ENCODE measurements at regions not wholly inside any gene's neighbourhood (a gene's known extent, or its start where the extent isn't known, plus 50 kb on each side); places are given as distances from the start of the nearest gene placed in this dataset.
"Not testable (repeated sequence)": the region's sequence is repeated elsewhere in the genome, so short reads cannot be mapped to it uniquely, and the experiment has no call there.

- no peak for DNase-seq (ENCODE audit: low spot score)
These were observed 414.0 kb upstream of the HS3ST1 start for GRCh38 chr4:11842620-11843263.

DNA sequence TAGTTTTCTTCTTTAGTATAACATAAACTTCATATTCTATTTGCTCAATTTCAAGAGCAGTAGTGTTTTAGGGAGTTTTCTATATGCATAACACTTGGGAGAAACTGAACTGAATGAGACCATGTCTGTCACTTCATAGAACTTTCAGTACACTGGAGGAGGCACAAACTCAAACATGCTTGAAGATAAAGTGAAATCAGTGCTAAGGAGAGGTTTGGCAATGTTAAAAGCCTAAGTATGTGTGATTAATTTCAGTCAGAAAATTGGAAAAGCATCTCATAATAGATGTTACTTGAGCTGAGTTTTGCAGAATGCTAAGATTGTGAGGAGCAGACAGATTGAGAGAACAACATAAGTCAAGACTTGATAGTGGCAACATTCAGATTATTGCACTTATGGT, 411.2 kb upstream of the HS3ST1 start:
- DNase-seq (ENCODE audit: low spot score), result no peak

DNA sequence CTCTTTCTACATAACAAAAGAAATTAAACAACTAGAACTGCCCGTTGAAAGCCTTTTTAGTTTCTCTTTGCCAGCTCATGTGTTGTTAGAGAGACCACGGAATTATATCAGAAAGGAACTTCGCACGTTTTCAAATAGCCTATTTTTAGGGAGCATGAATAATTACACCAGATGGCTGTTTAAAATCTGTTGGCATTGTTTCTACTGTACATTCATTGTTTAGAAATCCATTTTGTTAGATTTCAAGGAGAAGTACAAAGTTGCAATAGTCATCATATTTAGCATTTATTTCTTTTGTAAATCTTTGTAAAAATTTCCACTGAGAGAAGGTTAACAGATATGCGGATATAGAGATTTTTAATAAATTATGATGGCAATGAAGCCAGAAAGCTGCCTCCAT, 403.0 kb upstream of the HS3ST1 start:
- DNase-seq (ENCODE audit: low spot score), result no peak

DNA sequence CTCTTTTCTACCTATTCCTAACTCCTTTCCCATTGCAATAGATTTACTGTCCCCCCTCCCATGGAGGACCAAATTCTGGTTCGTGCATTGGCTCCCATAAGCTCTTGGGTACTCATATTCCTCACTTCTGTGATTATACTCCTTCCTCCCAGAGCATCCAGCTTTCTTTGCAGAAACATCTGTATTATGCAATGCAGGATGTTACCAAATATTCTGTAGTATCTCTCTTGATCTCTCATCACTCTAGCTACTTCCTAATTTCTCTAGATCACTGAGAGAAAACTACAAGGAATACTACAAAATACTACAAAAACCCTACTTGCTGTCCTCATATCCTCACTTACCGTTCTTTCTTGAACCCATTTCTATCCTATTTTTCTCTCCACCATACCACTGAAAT, 395.9 kb upstream of the HS3ST1 start:
- DNase-seq (ENCODE audit: low spot score), result no peak

DNA sequence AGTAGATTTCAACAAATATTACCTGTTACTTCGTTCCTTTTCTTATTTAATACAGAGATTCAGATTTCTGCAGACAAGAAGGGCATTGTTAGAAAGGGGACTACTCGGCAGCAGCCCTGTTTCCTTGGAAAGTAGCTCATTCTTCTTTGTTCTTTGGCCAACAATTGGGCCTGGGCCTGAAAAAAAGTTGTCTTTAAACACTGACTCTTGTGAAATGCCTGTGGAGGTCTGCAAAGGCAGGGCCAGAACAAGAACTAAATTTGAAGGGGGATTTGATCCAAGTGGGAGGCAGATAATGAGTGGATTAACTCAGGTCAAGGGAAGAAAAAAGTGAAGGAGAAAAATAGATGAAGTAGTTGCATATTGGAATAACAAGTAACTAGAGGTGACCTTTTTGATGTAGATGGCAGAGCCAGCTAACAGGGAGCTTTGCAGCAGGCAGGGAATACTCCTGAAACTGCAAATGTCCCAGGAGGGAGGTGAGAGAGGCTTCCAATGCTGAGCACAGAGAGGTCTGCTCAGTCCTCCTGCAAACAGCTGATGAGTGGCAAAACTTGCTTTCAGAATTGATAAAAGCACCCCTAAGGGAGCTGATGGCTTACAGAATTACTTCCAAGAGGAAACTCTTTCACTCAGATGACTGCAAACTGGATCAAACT, 393.2 kb upstream of the HS3ST1 start:
- no peak for DNase-seq (ENCODE audit: low spot score)

GRCh38 chr4:11817088-11817487, 388.4 kb upstream of the HS3ST1 start:
- DNase-seq (ENCODE audit: low spot score), result no peak

- DNase-seq (ENCODE audit: low spot score), result no peak
These were observed 386.1 kb upstream of the HS3ST1 start for GRCh38 chr4:11814758-11815157.

- DNase-seq (ENCODE audit: low spot score), result no peak
These were observed 385.3 kb upstream of the HS3ST1 start for GRCh38 chr4:11813951-11814446.

DNA sequence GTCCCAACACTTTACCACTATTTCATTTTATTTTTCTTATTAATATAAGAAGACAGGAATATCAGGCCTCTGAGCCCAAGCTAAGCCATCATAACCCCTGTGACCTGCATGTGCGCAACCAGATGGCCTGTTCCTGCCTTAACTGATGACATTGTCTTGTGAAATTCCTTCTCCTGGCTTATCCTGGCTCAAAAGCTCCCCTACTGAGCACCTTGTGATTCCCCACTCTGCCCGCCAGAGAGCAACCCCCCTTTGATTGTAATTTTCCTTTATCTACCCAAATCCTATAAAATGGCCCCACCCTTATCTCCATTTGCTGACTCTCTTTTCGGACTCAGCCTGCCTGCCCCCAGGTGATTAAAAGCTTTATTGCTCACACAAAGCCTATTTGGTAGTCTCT, 382.8 kb upstream of the HS3ST1 start:
- not testable (repeated sequence) for DNase-seq (ENCODE audit: low spot score)

DNA sequence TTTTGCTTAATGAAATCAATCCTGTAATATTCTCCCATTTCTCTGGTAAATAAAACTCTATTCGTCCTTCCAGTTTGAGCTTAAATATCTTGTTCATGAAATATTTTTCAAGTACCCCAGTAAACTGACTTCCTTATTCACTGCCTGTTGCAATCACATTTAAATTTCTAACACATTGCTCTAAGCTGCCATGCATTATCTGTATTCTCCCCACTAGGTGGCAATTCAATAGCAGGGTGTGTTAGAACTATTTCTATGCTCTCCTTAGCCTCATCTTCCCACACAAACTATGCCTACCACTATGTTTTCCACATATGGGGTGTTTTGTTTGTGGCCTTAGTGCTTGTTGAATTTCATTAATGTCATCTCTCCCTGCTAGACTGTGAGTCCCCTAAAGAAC, 377.1 kb upstream of the HS3ST1 start:
- DNase-seq (ENCODE audit: low spot score), result no peak

GRCh38 chr4:11801466-11802446, 373.1 kb upstream of the HS3ST1 start:
- DNase-seq (ENCODE audit: low spot score), result no peak

- no peak for DNase-seq (ENCODE audit: low spot score)
These were observed 370.5 kb upstream of the HS3ST1 start for GRCh38 chr4:11799196-11799595.

- no peak for DNase-seq (ENCODE audit: low spot score)
These were observed 363.1 kb upstream of the HS3ST1 start for GRCh38 chr4:11791797-11792196.

DNA sequence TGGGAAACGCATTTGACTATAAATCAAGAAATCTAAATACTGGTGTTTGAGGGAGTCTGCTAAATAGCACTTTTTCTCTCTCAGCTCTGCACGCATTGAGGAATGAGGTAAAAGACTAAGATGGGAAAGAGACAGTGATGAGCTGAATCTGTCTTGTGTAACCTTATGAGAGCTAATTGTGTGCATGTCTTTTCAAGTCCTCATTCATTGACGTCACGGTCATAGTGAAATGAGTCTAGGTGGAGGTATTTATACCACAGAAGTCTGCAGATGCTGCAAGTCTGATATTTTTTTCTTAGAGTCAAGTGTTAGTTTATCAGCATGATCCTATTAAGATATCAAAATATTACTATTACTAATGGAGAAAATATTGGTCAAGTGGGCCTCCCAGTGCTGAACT, 361.5 kb upstream of the HS3ST1 start:
- DNase-seq (ENCODE audit: low spot score), result no peak

- no peak for DNase-seq (ENCODE audit: low spot score)
These were observed 354.9 kb upstream of the HS3ST1 start for GRCh38 chr4:11783588-11783987.

- no peak for DNase-seq (ENCODE audit: low spot score)
These were observed 354.2 kb upstream of the HS3ST1 start for GRCh38 chr4:11782859-11783258.

- no peak for DNase-seq (ENCODE audit: low spot score)
These were observed 348.8 kb upstream of the HS3ST1 start for GRCh38 chr4:11777447-11777846.

- DNase-seq (ENCODE audit: low spot score), result no peak
These were observed 345.7 kb upstream of the HS3ST1 start for GRCh38 chr4:11774346-11774745.

DNA sequence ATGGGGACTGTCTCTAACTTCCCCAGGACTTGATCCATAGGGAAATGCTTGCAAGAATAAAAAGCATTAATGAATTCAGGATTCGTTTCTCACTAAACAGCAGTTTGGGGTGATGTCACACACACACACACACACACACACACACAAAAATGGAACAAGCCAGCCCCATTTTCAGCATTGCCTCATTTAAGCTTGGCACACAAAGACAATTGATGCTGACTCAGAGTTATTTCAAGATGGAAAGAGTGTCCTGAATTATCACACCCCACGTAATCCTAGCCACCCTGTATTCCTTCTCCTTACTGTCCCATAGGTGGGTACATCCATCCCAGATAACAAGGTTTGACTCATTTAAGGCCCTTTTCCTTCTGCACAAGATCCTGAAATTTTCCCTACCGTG, 345.1 kb upstream of the HS3ST1 start:
- DNase-seq (ENCODE audit: low spot score), result no peak

- no peak for DNase-seq (ENCODE audit: low spot score)
These were observed 340.7 kb upstream of the HS3ST1 start for GRCh38 chr4:11769434-11769833.

GRCh38 chr4:11768251-11768972, 339.7 kb upstream of the HS3ST1 start:
- no peak for DNase-seq (ENCODE audit: low spot score)

DNA sequence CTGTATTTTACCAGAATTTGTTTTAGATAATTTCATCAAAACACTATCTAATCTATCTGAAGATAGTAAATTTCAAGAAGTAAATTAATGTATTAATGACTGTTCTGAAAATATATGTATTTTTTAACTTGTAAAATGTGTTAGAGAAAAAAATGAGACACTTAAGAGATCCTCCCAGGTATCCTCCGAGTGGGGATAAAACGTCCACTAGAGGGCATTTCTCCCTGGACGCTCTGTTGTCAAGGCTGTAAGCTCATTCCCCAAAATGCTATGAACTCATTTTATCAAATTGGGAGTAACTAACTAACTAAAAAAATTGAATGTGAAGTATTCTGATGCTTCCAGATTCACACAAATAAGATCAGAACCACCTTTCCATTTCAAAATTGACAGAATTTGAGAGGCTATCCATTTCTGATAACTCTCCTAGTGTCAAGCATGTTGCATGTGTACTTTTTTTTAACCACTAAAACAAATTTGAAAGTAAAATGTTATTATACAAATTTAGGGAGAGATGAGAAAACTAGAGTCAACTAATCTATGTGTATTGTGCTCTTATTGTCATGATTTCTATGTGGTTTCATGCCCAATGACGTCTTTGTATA, 337.3 kb upstream of the HS3ST1 start:
- peak; percentile 14 for DNase-seq (ENCODE audit: low spot score)
